NCI-H460 (cell line): ENCODE measurements at regions not wholly inside any gene's neighbourhood (a gene's known extent, or its start where the extent isn't known, plus 50 kb on each side); places are given as distances from the start of the nearest gene placed in this dataset.

Experiments used
- DNase-seq: peaks from one replicate; pipeline ENCODE4 v3.0.0-alpha.2; 2016; ENCODE audit warnings: low read depth; ENCODE audit errors: extremely low read depth

GRCh38 chr15:69623392-69624154 is 171.0 kb downstream of the RPLP1 start:
- DNase-seq: no peak

- DNase-seq: no peak
Observed at GRCh38 chr15:69624155-69624520, 171.5 kb downstream of the RPLP1 start.

GRCh38 chr15:69624816-69625215 is 172.2 kb downstream of the RPLP1 start:
- DNase-seq: no peak

- DNase-seq: no peak
Observed at GRCh38 chr15:69625328-69625727, 172.7 kb downstream of the RPLP1 start.

GRCh38 chr15:69626095-69627066 is 173.8 kb downstream of the RPLP1 start:
- DNase-seq: no peak

- DNase-seq: no peak
Observed at GRCh38 chr15:69627548-69628158, 175.0 kb downstream of the RPLP1 start.

GRCh38 chr15:69628256-69629093 is 175.9 kb downstream of the RPLP1 start:
- DNase-seq: no peak

GRCh38 chr15:69629631-69630161 is 177.1 kb downstream of the RPLP1 start:
- no peak for DNase-seq

GRCh38 chr15:69631005-69631404 is 178.4 kb downstream of the RPLP1 start:
- DNase-seq: no peak

- no peak for DNase-seq
Observed at GRCh38 chr15:69631978-69632377, 179.4 kb downstream of the RPLP1 start.

- no peak for DNase-seq
Observed at GRCh38 chr15:69634860-69635259, 182.2 kb downstream of the RPLP1 start.

- no peak for DNase-seq
Observed at GRCh38 chr15:69636169-69636915, 183.7 kb downstream of the RPLP1 start.

GRCh38 chr15:69637818-69638217 is 185.2 kb downstream of the RPLP1 start:
- no peak for DNase-seq

- DNase-seq: no peak
Observed at GRCh38 chr15:69643476-69643875, 190.9 kb downstream of the RPLP1 start.

- DNase-seq: no peak
Observed at GRCh38 chr15:69643971-69644370, 191.4 kb downstream of the RPLP1 start.

- DNase-seq: no peak
Observed at GRCh38 chr15:69644876-69645275, 192.3 kb downstream of the RPLP1 start.

- no peak for DNase-seq
Observed at GRCh38 chr15:69647142-69647513, 194.5 kb downstream of the RPLP1 start.

- DNase-seq: no peak
Observed at GRCh38 chr15:69648212-69648611, 195.6 kb downstream of the RPLP1 start.
